Astrocyte of the cerebellum (primary cell): ENCODE measurements at regions not wholly inside any gene's neighbourhood (a gene's known extent, or its start where the extent isn't known, plus 50 kb on each side); places are given as distances from the start of the nearest gene placed in this dataset.

ENCODE experiments used
- DNase-seq: peaks from one replicate; pipeline ENCODE4 v3.0.0-alpha.2; 2011; ENCODE audit warnings: low read depth
- H3K4me3 ChIP-seq: 2 replicates; pipeline ENCODE4 v1.5.1; 2011; ENCODE audit warnings: mild to moderate bottlenecking, low read depth, low read length, moderate library complexity
- CTCF ChIP-seq: IDR thresholded peaks from 2 replicates; pipeline ENCODE4 v1.5.1; 2012; ENCODE audit warnings: low read length, low read depth, moderate library complexity, mild to moderate bottlenecking; ENCODE audit errors: missing control alignments
- in situ Hi-C: cut with HindIII; loops from 2 replicates; pipeline ENCODE4 v1.10.0; 2017; ENCODE audit warnings: low sequenced_read_pairs

GRCh38 chr15:94793207-94793606 is 561.8 kb downstream of the MCTP2 start:
- TF ChIP-seq CTCF, result no peak
- H3K4me3 ChIP-seq, result no peak overlapping the region
- in situ Hi-C loops, result no loop called here

DNA sequence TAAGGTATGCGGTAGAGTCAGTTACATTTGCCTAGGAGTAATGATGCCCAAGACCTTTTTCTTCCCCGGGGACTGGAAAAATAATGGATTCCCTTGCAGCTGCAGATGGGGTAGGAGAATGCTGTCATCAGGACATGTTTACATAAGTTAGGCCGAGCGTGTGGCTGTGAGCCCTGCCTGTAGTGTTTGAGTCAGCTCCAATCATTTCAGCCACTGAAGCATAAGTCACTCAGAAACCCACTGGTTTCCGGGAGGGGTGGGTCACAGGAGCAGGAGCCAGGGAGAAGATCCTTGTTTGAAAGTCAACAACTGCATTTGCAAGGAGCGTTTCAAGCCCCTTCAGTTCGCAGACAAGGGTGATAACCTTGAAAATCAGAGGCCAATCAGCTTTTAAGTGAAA is 562.3 kb downstream of the MCTP2 start:
- DNase-seq, result peak; percentile 8
- no peak for TF ChIP-seq CTCF
- in situ Hi-C loops, result no loop called here
- H3K4me3 ChIP-seq, result no peak overlapping the region

More at GRCh38 chr15:94793207-94793606, 561.8 kb downstream of the MCTP2 start:
- no peak for DNase-seq

DNA sequence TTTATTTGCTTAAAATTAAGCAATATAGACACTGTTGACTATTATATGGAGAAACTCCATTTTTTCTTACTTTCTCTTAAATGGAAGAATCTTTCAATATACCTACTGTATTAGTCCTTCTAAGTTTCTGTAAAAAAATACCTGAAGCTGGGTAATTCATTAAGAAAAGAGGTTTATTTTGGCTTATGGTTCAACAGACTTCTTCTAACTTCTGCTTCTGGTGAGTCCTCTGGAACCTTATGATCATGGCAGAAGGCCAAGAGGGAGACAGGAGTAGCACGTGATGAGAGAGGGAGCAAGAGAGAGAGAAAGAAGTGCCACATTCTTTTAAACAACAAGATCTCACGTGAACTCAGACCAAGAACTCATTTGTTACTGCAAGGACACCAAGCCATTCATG is 573.3 kb downstream of the MCTP2 start:
- in situ Hi-C loops, result no loop called here
- H3K4me3 ChIP-seq, result no peak overlapping the region
- DNase-seq, result no peak
- TF ChIP-seq CTCF, result no peak

DNA sequence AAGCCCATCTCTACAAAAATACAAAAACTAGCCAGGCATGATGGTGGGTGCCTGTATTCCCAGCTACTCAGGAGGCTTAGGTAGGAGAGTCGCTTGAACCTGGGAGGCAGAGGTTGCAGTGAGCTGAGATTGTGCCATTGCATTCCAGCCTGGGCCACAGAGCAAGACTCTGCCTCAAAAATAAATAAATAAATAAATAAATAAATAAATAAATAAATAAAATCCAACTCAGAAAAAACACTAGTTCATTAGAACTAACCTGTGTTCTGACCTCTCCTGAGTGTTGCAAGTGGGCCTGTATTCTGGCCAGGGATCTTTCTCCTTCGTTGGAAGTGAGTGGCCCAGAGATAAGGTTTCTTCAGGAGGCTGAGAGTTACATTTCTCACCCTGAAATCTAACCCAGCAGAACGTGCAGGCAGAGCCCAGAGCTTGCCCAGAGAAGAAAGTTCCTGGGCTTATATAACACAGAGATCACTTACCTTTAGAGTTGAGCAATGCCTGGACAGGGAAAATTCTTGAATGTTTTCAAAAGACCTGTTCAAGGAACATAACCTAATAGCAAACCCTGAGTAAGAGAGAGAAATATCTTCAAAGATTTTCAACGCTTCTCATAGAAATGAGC is 583.9 kb downstream of the MCTP2 start:
- DNase-seq, result no peak
- in situ Hi-C loops, result no loop called here
- no peak overlapping the region for H3K4me3 ChIP-seq
- no peak for TF ChIP-seq CTCF

GRCh38 chr15:94815914-94816313 is 584.6 kb downstream of the MCTP2 start:
- DNase-seq, result no peak
- no peak overlapping the region for H3K4me3 ChIP-seq
- in situ Hi-C loops, result no loop called here
- TF ChIP-seq CTCF, result no peak

DNA sequence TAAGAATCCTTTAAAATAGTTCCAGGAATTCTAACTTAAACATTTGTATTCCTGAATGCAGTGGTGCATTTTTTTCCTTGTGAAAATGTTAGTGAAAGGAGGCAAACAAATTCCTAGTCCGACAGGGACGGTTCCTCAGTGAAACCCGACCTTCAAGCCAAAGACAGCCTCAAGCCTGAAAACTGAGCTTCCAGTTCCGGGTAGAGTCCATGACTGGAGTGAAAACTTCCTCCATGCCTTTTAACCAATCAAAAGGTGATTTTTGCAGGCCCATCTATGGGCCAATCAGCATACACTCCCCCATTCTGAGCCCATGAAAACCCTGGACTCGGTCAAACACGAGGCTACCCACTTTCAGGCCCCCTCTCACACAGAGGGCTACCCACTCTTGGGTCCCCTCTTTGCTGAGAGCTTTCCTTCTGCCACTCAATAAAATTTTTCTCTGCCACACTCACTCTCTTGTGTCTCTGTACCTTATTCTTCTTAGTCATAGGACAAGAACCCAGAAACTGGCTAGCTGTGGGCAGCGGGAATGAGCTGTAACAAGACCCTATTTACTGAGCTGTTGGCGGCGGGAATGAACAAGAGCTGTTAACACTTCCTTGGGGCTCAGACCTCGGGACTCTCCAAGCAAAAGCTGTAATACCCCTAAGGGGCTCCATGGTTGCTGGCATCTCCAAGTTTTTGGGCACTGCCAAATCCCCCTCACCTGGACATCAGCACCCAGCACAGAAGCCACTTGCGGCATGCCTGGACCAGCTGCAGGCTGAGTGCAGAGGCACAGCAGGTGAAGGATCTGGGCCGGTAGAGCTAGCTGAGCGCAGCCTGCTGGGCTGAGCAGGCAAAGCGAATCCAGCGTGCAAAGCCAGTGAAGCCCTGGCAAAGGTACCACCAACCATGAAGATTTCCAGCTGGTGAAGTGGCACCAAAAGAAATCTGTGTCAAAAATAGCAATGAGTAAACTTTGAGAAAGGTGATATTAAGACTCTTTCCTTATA is 598.8 kb downstream of the MCTP2 start:
- no peak overlapping the region for H3K4me3 ChIP-seq
- no peak for DNase-seq
- in situ Hi-C loops, result no loop called here
- no peak for TF ChIP-seq CTCF
